ENCODE measurements at regions not wholly inside any gene's neighbourhood (a gene's known extent, or its start where the extent isn't known, plus 50 kb on each side); places are given as distances from the start of the nearest gene placed in this dataset.

- 89 to 93% methylated on average over 7 to 9 of the region's 37 CpGs for WGBS, 2 donors
- Histone ChIP-seq H3K36me3 (no peaks in the 10 kb centered on the region), H3K4me1 (peaks cover 0 to 4% (median 0%) of the 10 kb centered on the region in 3 donors), H3K27me3 (peaks cover 0 to 35% (median 0%) of the 10 kb centered on the region in 4 donors), H3K27ac (no peak overlapping the region), H3K9me3 (no peaks in the 10 kb centered on the region), H3K4me3 (no peak overlapping the region)
- DNase-seq: no peak
- intact Hi-C loops (cut with DNase I): no loop called here
- TF ChIP-seq CTCF (IDR thresholded peaks at IDR 0.05): no peak
- TF ChIP-seq POLR2A (IDR thresholded peaks at IDR 0.05): no peak
These were observed 526.1 kb downstream of the BRD1 start for GRCh38 chr22:49301398-49302149.

DNA sequence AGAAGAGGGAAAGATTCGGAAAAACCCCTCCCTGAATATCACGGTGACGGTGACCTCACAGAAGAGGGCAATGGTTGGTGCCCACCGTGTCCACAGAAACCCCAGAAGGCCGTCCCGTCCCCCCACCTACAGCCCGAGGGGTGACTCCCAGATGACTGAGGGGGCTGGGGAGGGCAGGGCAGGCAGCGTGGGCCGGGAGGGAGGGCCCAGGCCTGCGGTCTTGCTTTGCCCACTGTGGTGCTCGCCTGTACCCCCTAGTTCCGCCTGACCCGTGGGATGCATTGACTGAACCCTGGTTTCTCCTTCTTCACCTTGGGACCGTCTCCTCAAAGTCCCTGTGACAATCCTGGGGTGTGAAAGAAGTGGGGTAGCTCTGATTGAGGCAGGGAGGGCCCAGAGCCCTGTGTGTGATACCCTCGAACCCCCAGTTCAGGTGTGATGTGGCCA lies 526.7 kb downstream of the BRD1 start:
- no peaks in the 10 kb centered on the region for H3K9me3 ChIP-seq
- H3K36me3 ChIP-seq: no peaks in the 10 kb centered on the region
- WGBS, 2 donors: 61 to 81% methylated on average over 3 of the region's 15 CpGs
- TF ChIP-seq CTCF (IDR thresholded peaks at IDR 0.05) (no peak), POLR2A (IDR thresholded peaks at IDR 0.05) (no peak)
- H3K4me1 ChIP-seq: peaks cover 0 to 4% (median 0%) of the 10 kb centered on the region in 3 donors
- H3K27ac ChIP-seq: no peak overlapping the region
- peaks cover 0 to 29% (median 0%) of the 10 kb centered on the region in 4 donors for H3K27me3 ChIP-seq
- no peak for DNase-seq
- intact Hi-C loops (cut with DNase I): no loop called here
- no peak overlapping the region for H3K4me3 ChIP-seq

DNA sequence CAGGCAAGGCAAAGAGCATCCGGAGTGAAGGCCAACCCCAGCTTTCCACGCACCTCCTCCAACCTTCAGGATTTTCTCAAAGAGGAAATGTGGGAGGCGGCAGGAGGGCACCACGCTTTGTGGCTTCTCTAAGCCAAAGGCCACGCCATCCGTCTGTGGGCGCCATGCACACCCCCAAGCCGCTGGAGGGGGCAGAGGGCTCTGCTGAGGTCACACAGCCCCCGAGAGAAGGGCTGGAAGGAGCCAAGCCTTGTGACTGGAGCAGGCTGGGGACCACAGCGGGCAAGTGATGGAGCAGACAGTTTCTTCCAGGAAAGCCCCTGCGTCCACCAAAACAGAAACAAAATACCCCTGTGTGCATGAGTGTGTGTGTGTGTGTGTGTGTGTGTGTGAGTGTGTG lies 527.4 kb downstream of the BRD1 start:
- intact Hi-C loops (cut with DNase I): no loop called here
- no peak for DNase-seq

DNA sequence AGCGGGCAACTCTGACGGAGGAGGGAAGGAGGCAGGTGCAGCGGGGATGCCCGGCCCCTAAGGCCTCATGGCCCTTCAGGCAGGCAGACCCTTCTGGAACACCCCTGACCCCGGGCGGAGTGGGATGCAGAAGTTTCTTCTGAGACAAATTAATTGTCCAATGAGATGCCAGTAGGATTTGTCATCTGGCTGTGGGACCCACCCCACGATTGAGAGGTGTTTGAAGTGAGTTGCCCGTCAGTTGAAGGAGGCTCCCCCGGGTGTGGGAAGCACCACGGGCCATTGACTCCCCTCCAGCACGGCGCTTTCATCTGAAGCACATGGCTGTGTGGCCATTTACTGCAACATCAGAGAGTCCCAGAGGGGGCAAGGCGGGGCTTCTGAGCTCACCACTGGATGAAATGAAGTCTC lies 527.8 kb downstream of the BRD1 start:
- Histone ChIP-seq H3K9me3 (peaks cover 0 to under 1% (median 0%) of the 10 kb centered on the region in 3 donors), H3K27ac (no peak overlapping the region), H3K27me3 (peaks cover 0 to 18% (median 0%) of the 10 kb centered on the region in 4 donors), H3K4me3 (no peak overlapping the region), H3K36me3 (no peaks in the 10 kb centered on the region), H3K4me1 (peaks cover 0 to under 1% (median 0%) of the 10 kb centered on the region in 3 donors)
- intact Hi-C loops (cut with DNase I): no loop called here
- WGBS, 2 donors: 78 to 79% methylated on average over 6 to 7 of the region's 13 CpGs
- DNase-seq: no peak
- TF ChIP-seq CTCF (IDR thresholded peaks at IDR 0.05): no peak
- no peak for TF ChIP-seq POLR2A (IDR thresholded peaks at IDR 0.05)

More for the DNA sequence above, 527.4 kb downstream of the BRD1 start:
- Histone ChIP-seq H3K4me3 (no peak overlapping the region), H3K9me3 (no peaks in the 10 kb centered on the region), H3K4me1 (peaks cover 0 to 4% (median 0%) of the 10 kb centered on the region in 3 donors), H3K36me3 (no peaks in the 10 kb centered on the region), H3K27me3 (peaks cover 0 to 22% (median 0%) of the 10 kb centered on the region in 4 donors), H3K27ac (no peak overlapping the region)
- 80 to 82% methylated on average over 3 to 6 of the region's 11 CpGs for WGBS, 2 donors
- TF ChIP-seq CTCF (IDR thresholded peaks at IDR 0.05): no peak
- TF ChIP-seq POLR2A (IDR thresholded peaks at IDR 0.05): no peak

Data from esophagus squamous epithelium (tissue), 5 donors.